Ascending aorta (tissue), 2 donors: ENCODE measurements at regions not wholly inside any gene's neighbourhood (a gene's known extent, or its start where the extent isn't known, plus 50 kb on each side); places are given as distances from the start of the nearest gene placed in this dataset.

Experiments
- DNase-seq, 2 donors: peaks; one replicate each; pipeline ENCODE4 v3.0.0-alpha.2; 2019; ENCODE audit warnings: low spot score in 2 of 2
- H3K27ac ChIP-seq, 2 donors: fragments of 200-600 bp; sonication (generic); one replicate each; pipeline ENCODE4 v1.5.1; 2016 to 2017; ENCODE audit warnings: mild to moderate bottlenecking in 1 of 2
- H3K27me3 ChIP-seq: fragments of 200-600 bp; sonication (generic); one replicate; pipeline ENCODE4 v1.5.1; 2017
- H3K36me3 ChIP-seq, 2 donors: fragments of 200-600 bp; sonication (generic); one replicate each; pipeline ENCODE4 v1.5.1; 2016
- H3K4me1 ChIP-seq, 2 donors: fragments of 200-600 bp; sonication (generic); one replicate each; pipeline ENCODE4 v1.5.1; 2016 to 2017; ENCODE audit warnings: mild to moderate bottlenecking in 1 of 2
- H3K4me3 ChIP-seq, 2 donors: fragments of 200-600 bp; sonication (generic); one replicate each; pipeline ENCODE4 v1.5.1; 2016 to 2017; ENCODE audit warnings: mild to moderate bottlenecking in 1 of 2
- H3K9me3 ChIP-seq, 2 donors: fragments of 200-600 bp; sonication (generic); one replicate each; pipeline ENCODE4 v1.5.1; 2016
- intact Hi-C: fragments of 100-400 bp; cut with DNase I; formaldehyde crosslinking; loops from one replicate; pipeline ENCODE4 v1.15.1; 2023
- TF ChIP-seq, protein P1 (sequence below), 3 experiments: fragments of 200-600 bp in 2 of 3; fragments of 450-650 bp in 1 of 3; sonication (generic) in 2 of 3; IDR thresholded peaks; one replicate each; pipeline ENCODE4 v1.5.1; 2016 to 2019; ENCODE audit warnings: antibody characterized with exemption in 3 of 3, mild to moderate bottlenecking in 1 of 3, moderate library complexity in 1 of 3

DNA sequence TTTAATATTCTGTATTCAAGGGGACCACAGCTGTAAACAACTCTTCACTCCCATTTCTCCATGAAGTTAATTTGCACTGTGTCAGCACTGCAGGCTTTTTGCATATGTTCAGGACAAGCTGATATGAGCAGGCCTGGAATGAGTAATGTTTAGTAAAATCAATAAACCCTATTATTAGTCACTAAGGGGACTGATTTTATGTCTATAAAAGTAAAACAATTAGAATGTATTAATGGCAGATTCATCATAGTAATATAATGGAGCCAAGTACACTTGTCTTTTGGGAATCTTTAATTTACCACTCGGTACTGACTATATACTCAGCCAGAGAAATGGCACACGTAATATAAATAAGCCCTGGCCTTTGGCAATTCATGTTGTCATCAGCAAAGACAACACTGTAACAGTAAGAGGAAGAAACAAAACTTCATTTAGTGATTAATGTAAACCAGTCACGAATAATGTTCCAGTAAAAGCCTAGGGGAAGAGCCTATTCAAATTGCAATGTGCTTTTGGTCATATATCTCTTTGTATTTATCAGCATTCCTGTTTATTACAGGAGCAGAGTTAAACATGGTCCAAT is 111.6 kb downstream of the ZNF608 start:
- intact Hi-C loops: no loop called here
- TF ChIP-seq, protein P1, sequence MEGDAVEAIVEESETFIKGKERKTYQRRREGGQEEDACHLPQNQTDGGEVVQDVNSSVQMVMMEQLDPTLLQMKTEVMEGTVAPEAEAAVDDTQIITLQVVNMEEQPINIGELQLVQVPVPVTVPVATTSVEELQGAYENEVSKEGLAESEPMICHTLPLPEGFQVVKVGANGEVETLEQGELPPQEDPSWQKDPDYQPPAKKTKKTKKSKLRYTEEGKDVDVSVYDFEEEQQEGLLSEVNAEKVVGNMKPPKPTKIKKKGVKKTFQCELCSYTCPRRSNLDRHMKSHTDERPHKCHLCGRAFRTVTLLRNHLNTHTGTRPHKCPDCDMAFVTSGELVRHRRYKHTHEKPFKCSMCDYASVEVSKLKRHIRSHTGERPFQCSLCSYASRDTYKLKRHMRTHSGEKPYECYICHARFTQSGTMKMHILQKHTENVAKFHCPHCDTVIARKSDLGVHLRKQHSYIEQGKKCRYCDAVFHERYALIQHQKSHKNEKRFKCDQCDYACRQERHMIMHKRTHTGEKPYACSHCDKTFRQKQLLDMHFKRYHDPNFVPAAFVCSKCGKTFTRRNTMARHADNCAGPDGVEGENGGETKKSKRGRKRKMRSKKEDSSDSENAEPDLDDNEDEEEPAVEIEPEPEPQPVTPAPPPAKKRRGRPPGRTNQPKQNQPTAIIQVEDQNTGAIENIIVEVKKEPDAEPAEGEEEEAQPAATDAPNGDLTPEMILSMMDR (IDR thresholded peaks at IDR 0.05): no peak
- no peaks in the 10 kb centered on the region for H3K9me3 ChIP-seq
- no peak overlapping the region for H3K27ac ChIP-seq
- no peak for DNase-seq
- no peaks in the 10 kb centered on the region for H3K4me1 ChIP-seq
- H3K4me3 ChIP-seq: no peak overlapping the region
- no peaks in the 10 kb centered on the region for H3K36me3 ChIP-seq
- no peaks in the 10 kb centered on the region for H3K27me3 ChIP-seq

DNA sequence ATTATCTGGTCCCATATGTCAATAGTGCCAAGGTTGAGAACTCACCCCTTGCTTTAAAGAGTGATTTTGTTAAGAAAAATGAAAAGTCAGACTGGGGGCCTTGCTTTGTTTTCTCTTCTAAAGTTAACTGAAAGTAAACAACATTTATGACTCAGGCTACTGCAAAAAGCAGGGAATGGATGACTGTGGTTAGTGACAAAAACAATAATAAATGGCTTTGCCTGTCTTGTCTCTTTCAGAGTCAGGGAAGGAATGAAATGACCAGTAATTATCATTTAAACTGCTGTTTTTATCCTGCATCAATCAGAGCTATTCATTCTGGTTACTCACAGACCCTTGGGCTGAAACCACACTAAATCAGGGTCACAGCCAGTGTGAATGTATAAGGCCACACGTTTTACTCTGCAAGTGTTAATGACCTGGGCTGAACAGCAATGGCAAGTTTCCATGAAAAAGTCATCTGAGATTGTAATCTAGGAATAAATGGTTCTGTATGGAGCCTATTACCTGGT is 112.2 kb downstream of the ZNF608 start:
- no peak overlapping the region for H3K4me3 ChIP-seq
- no peaks in the 10 kb centered on the region for H3K4me1 ChIP-seq
- no peaks in the 10 kb centered on the region for H3K36me3 ChIP-seq
- DNase-seq: no peak
- intact Hi-C loops: no loop called here
- H3K9me3 ChIP-seq: no peaks in the 10 kb centered on the region
- TF ChIP-seq, protein P1 (IDR thresholded peaks at IDR 0.05): no peak
- H3K27me3 ChIP-seq: no peaks in the 10 kb centered on the region
- no peak overlapping the region for H3K27ac ChIP-seq

DNA sequence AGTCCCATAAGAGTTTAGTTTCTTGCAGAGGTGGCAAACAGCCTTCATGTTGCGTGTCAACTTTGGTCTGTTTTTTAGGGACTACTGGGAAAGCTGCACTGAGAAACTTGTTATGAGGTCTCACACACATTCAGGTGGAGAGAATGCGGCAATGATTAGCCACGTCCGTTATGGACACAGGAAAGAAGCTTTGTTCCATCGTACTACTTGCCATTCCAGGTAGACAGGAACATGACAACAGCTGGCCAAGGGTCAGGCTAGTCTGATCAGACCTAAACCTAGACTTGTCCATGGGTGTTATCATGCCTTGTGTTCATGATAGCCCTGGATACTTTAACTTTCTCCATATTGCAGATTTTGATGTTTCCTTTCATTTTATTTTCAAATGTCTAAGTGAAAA is 113.2 kb downstream of the ZNF608 start:
- no peak for DNase-seq
- no peaks in the 10 kb centered on the region for H3K9me3 ChIP-seq
- H3K27me3 ChIP-seq: no peaks in the 10 kb centered on the region
- H3K27ac ChIP-seq: no peak overlapping the region
- TF ChIP-seq, protein P1 (IDR thresholded peaks at IDR 0.05): no peak
- H3K36me3 ChIP-seq: no peaks in the 10 kb centered on the region
- intact Hi-C loops: no loop called here
- H3K4me1 ChIP-seq: no peaks in the 10 kb centered on the region
- no peak overlapping the region for H3K4me3 ChIP-seq

DNA sequence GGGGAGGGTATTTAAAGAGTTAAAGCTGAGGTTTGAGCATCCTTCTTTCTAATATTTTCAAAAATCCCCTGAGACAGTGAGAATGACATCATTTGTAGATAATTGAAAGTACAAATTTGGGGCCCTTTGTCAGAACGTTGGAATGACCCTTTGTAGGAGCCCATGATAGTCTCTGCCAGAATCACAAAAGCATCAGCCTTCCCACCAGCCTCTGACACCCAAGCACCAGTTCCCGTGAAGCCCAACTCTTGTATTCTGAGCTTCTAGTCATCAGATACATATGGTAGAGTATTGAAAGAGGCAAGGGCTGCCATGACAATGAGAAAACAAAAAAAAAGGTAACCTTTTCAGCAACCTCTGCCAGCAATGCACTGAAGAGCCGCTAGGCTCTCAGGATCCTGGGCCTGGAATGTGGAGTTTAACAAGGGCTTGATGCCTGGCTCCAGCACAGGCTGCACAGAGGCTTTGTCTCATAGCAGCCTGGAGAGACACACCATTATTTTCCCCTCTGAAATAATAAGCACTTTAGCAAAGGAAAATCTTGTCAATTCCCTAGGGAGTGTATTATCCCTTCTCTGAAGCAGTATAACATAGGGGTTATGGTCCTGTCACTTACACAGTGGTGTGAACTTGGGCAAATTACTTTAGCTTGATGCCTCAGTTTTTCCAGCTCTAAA is 114.4 kb downstream of the ZNF608 start:
- Histone ChIP-seq H3K36me3 (no peaks in the 10 kb centered on the region), H3K4me3 (no peak overlapping the region), H3K27me3 (no peaks in the 10 kb centered on the region), H3K27ac (no peak overlapping the region), H3K9me3 (no peaks in the 10 kb centered on the region), H3K4me1 (no peaks in the 10 kb centered on the region)
- intact Hi-C loops: no loop called here
- no peak for DNase-seq
- TF ChIP-seq, protein P1 (IDR thresholded peaks at IDR 0.05): no peak

DNA sequence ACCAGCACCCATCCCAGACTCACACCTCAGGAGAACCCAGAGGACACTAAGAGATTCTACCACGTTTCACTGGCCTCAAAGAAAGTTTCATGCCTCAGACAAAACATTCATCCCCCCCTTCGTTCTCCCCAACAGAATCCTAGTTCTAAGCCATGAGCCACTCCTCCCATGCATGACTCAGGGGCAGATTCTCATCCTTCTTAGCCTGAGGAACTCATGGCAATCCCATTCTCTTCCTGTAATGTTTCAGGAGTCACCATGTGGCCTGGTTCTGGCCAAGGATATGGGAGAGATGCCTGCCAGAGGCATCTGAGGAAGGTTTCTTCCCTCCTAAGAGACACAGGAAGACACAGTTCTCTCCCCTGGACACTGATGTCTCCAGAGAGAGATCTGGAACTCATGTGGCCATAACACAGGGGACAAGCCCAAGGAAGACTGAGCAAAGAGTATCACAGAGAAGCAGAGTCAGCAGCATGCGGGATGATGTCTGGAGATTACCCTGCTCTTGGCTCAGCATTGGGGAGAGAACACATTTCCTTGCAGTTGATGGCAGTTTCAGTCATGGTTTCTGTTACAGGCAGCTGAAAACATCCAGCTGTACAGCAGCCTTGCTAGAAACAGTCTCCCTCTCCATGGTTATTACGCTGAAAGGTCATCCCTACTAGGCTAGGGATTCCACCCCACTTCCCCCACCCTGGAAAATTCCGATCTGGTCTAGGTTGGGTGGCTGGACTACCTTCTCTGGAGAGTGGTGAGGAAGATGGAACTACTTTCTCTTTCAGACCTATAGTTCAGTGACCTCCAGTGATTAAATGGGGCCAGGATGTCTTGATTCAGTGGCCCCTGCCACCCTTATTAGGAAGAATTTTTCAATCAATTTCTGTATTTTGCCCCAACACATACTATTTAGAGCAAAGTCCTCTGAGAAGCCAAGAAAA is 115.4 kb downstream of the ZNF608 start:
- intact Hi-C loops: no loop called here
- H3K27ac ChIP-seq: no peak overlapping the region
- H3K4me3 ChIP-seq: no peak overlapping the region
- H3K4me1 ChIP-seq: no peaks in the 10 kb centered on the region
- TF ChIP-seq, protein P1 (IDR thresholded peaks at IDR 0.05): no peak
- no peaks in the 10 kb centered on the region for H3K36me3 ChIP-seq
- no peak for DNase-seq
- no peaks in the 10 kb centered on the region for H3K9me3 ChIP-seq
- H3K27me3 ChIP-seq: no peaks in the 10 kb centered on the region
